K562 (cell line): ENCODE measurements at regions not wholly inside any gene's neighbourhood (a gene's known extent, or its start where the extent isn't known, plus 50 kb on each side); places are given as distances from the start of the nearest gene placed in this dataset.

Experiments
- E2F4 ChIP-seq: sonication (generic); formaldehyde crosslinking; IDR thresholded peaks from 2 replicates; pipeline ENCODE4 v1.8.0; 2022; ENCODE audit warnings: mild to moderate bottlenecking, low read depth, missing genetic modification reagents
- KDM4B ChIP-seq, 2 experiments: fragments of 450-650 bp in 1 of 2; sonication (generic) in 1 of 2; IDR thresholded peaks; 2 replicates each; pipeline ENCODE4 v1.6.1; 2016 to 2017; ENCODE audit warnings: borderline replicate concordance in 2 of 2, antibody characterized with exemption in 1 of 2, low read depth in 1 of 2, mild to moderate bottlenecking in 1 of 2
- MED1 ChIP-seq: sonication (generic); formaldehyde crosslinking; IDR thresholded peaks from 2 replicates; pipeline ENCODE4 v1.8.1; 2023; ENCODE audit warnings: missing genetic modification reagents, borderline replicate concordance
- NEUROD1 ChIP-seq: fragments of 150-350 bp; IDR thresholded peaks from 2 replicates; pipeline ENCODE4 v1.6.1; 2014; ENCODE audit warnings: borderline replicate concordance, low read length, low read depth; ENCODE audit not compliant: partially characterized antibody
- POLR2A ChIP-seq: fragments of 450-650 bp; conservative IDR thresholded peaks from 2 replicates; pipeline ENCODE4 v1.6.1; 2016
- POLR2AphosphoS5 ChIP-seq: IDR thresholded peaks from 2 replicates; pipeline ENCODE4 v1.6.1; 2011; ENCODE audit warnings: mild to moderate bottlenecking, low read depth, low read length, moderate library complexity; ENCODE audit not compliant: control insufficient read depth, insufficient read depth
- RAD51 ChIP-seq: fragments of 450-650 bp; IDR thresholded peaks from 2 replicates; pipeline ENCODE4 v1.7.1; 2016; ENCODE audit warnings: low read depth, mild to moderate bottlenecking, borderline replicate concordance
- RBFOX2 ChIP-seq: fragments of 200-400 bp; formaldehyde crosslinking; IDR thresholded peaks from 2 replicates; pipeline ENCODE4 v1.6.1; 2017; ENCODE audit warnings: low read depth, mild to moderate bottlenecking, low read length, moderate library complexity
- SAFB2 ChIP-seq: fragments of 200-400 bp; formaldehyde crosslinking; IDR thresholded peaks from 2 replicates; pipeline ENCODE4 v1.6.1; 2018; ENCODE audit warnings: borderline replicate concordance, low read length, low read depth, moderate library complexity; ENCODE audit not compliant: severe bottlenecking
- TAF1 ChIP-seq: IDR thresholded peaks from 2 replicates; pipeline ENCODE4 v1.6.1; 2011; ENCODE audit warnings: mild to moderate bottlenecking, low read length, moderate library complexity; ENCODE audit not compliant: insufficient read depth, control insufficient read depth, severe bottlenecking; ENCODE audit errors: extremely low read depth
- UBTF ChIP-seq, 2 experiments: IDR thresholded peaks; 2 replicates each; pipeline ENCODE4 v1.6.1; 2012; ENCODE audit warnings: improper control_type of control experiment in 2 of 2, low read depth in 2 of 2, low read length in 2 of 2, borderline replicate concordance in 1 of 2
- ZBTB49 ChIP-seq: sonication (generic); formaldehyde crosslinking; IDR thresholded peaks from 2 replicates; pipeline ENCODE4 v1.8.0; 2022; ENCODE audit warnings: missing genetic modification reagents, mild to moderate bottlenecking, borderline replicate concordance
- ZFP91 ChIP-seq: sonication (generic); formaldehyde crosslinking; IDR thresholded peaks from 2 replicates; pipeline ENCODE4 v1.8.0; 2022; ENCODE audit warnings: mild to moderate bottlenecking, missing genetic modification reagents
- ZFX ChIP-seq: sonication (generic); formaldehyde crosslinking; IDR thresholded peaks from 2 replicates; pipeline ENCODE4 v1.8.0; 2022; ENCODE audit warnings: mild to moderate bottlenecking, missing genetic modification reagents, moderate library complexity

- TF ChIP-seq MED1, result no peak
- TF ChIP-seq KDM4B (IDR thresholded peaks at IDR 0.05; ENCODE audit: borderline replicate concordance in 2 of 2, low read depth in 1 of 2), result no peak
- no peak for TF ChIP-seq ZBTB49
- TF ChIP-seq UBTF (IDR thresholded peaks at IDR 0.05; ENCODE audit: borderline replicate concordance in 1 of 2, low read depth in 2 of 2, low read length in 2 of 2), result no peak
- no peak for TF ChIP-seq RAD51
- no peak for TF ChIP-seq POLR2A
- TF ChIP-seq E2F4, result no peak
- no peak for TF ChIP-seq ZFX (CRISPR knock-in tag)
- TF ChIP-seq POLR2AphosphoS5, result no peak
- no peak for TF ChIP-seq TAF1
- TF ChIP-seq NEUROD1, result no peak
- TF ChIP-seq ZFP91 (CRISPR knock-in tag), result no peak
- no peak for TF ChIP-seq RBFOX2
- TF ChIP-seq SAFB2, result no peak
Measured at GRCh38 chr13:73287831-73288230, 229.0 kb downstream of the KLF5 start.
